Suprapubic skin (tissue), 4 donors: ENCODE measurements at regions not wholly inside any gene's neighbourhood (a gene's known extent, or its start where the extent isn't known, plus 50 kb on each side); places are given as distances from the start of the nearest gene placed in this dataset.

Experiments
- DNase-seq, 2 donors: peaks; one replicate each; pipeline ENCODE4 v3.0.0-alpha.2; 2019; ENCODE audit warnings: low spot score in 2 of 2
- H3K27ac ChIP-seq: fragments of 200-600 bp; sonication (generic); one replicate; pipeline ENCODE4 v1.5.1; 2019
- H3K27me3 ChIP-seq: fragments of 200-600 bp; sonication (generic); one replicate; pipeline ENCODE4 v1.5.1; 2019
- H3K36me3 ChIP-seq: fragments of 200-600 bp; sonication (generic); one replicate; pipeline ENCODE4 v1.5.1; 2019
- H3K4me1 ChIP-seq: fragments of 200-600 bp; sonication (generic); one replicate; pipeline ENCODE4 v1.5.1; 2019
- H3K4me3 ChIP-seq: fragments of 200-600 bp; sonication (generic); one replicate; pipeline ENCODE4 v1.5.1; 2019; ENCODE audit warnings: mild to moderate bottlenecking
- H3K9me3 ChIP-seq: fragments of 200-600 bp; sonication (generic); one replicate; pipeline ENCODE4 v1.5.1; 2019
- CTCF ChIP-seq, 2 donors: fragments of 200-600 bp in 1 of 2; fragments of 450-650 bp in 1 of 2; sonication (generic) in 1 of 2; IDR thresholded peaks; one replicate each; pipeline ENCODE4 v1.5.1; 2016 to 2019; ENCODE audit warnings: antibody characterized with exemption in 2 of 2, mild to moderate bottlenecking in 1 of 2, moderate library complexity in 1 of 2
- EP300 ChIP-seq: sonication (generic); formaldehyde crosslinking; IDR thresholded peaks from one replicate; pipeline ENCODE4 v1.6.1; 2017; ENCODE audit warnings: antibody characterized with exemption
- POLR2A ChIP-seq, 2 donors: fragments of 450-650 bp; IDR thresholded peaks; one replicate each; pipeline ENCODE4 v1.6.1; 2017; ENCODE audit warnings: antibody characterized with exemption in 2 of 2, mild to moderate bottlenecking in 2 of 2, moderate library complexity in 2 of 2
- POLR2AphosphoS5 ChIP-seq, 3 donors: sonication (generic); formaldehyde crosslinking; IDR thresholded peaks; one replicate each; pipeline ENCODE4 v1.6.1; 2017; ENCODE audit warnings: antibody characterized with exemption in 3 of 3
- WGBS: methylation state at CpG from one replicate; pipeline ENCODE4 v1.1.5; 2018; 5-methylcytosine and 5-hydroxymethylcytosine counted together

- 71% methylated on average over 5 of the region's 5 CpGs for WGBS
These were observed 382.6 kb upstream of the MC4R start for GRCh38 chr18:60755134-60755533.

GRCh38 chr18:60775978-60776377 lies 403.4 kb upstream of the MC4R start:
- H3K27ac ChIP-seq, result no peak overlapping the region
- TF ChIP-seq POLR2A (IDR thresholded peaks at IDR 0.05), result no peak
- no peak for TF ChIP-seq CTCF (IDR thresholded peaks at IDR 0.05)
- no peak for TF ChIP-seq EP300
- no peak for TF ChIP-seq POLR2AphosphoS5 (IDR thresholded peaks at IDR 0.05)
- H3K4me1 ChIP-seq, result no peaks in the 10 kb centered on the region
- DNase-seq, result no peak
- H3K9me3 ChIP-seq, result no peaks in the 10 kb centered on the region
- no peaks in the 10 kb centered on the region for H3K36me3 ChIP-seq
- no peaks in the 10 kb centered on the region for H3K27me3 ChIP-seq
- H3K4me3 ChIP-seq, result no peak overlapping the region
- 38% methylated on average over 1 of the region's 1 CpG for WGBS

More at GRCh38 chr18:60755134-60755533, 382.6 kb upstream of the MC4R start:
- Histone ChIP-seq H3K9me3 (no peaks in the 10 kb centered on the region), H3K4me3 (no peak overlapping the region), H3K36me3 (no peaks in the 10 kb centered on the region), H3K4me1 (no peaks in the 10 kb centered on the region), H3K27ac (no peak overlapping the region), H3K27me3 (no peaks in the 10 kb centered on the region)
- TF ChIP-seq POLR2AphosphoS5 (IDR thresholded peaks at IDR 0.05) (no peak), CTCF (IDR thresholded peaks at IDR 0.05) (no peak), EP300 (no peak), POLR2A (IDR thresholded peaks at IDR 0.05) (no peak)
- DNase-seq, result no peak

- no peaks in the 10 kb centered on the region for H3K36me3 ChIP-seq
- TF ChIP-seq EP300, result no peak
- TF ChIP-seq CTCF (IDR thresholded peaks at IDR 0.05), result no peak
- H3K27me3 ChIP-seq, result no peaks in the 10 kb centered on the region
- no peak for DNase-seq
- 73% methylated on average over 1 of the region's 1 CpG for WGBS
- no peaks in the 10 kb centered on the region for H3K4me1 ChIP-seq
- H3K9me3 ChIP-seq, result no peaks in the 10 kb centered on the region
- no peak overlapping the region for H3K4me3 ChIP-seq
- H3K27ac ChIP-seq, result no peak overlapping the region
These were observed 411.6 kb upstream of the MC4R start for GRCh38 chr18:60784161-60784560.

GRCh38 chr18:60794802-60795201 lies 422.2 kb upstream of the MC4R start:
- TF ChIP-seq EP300, result no peak
- no peak for TF ChIP-seq POLR2AphosphoS5 (IDR thresholded peaks at IDR 0.05)
- Histone ChIP-seq H3K27me3 (no peaks in the 10 kb centered on the region), H3K27ac (no peak overlapping the region), H3K4me3 (no peak overlapping the region), H3K36me3 (no peaks in the 10 kb centered on the region), H3K4me1 (no peaks in the 10 kb centered on the region), H3K9me3 (no peaks in the 10 kb centered on the region)
- 58% methylated on average over 5 of the region's 5 CpGs for WGBS
- no peak for DNase-seq

- Histone ChIP-seq H3K27me3 (no peaks in the 10 kb centered on the region), H3K36me3 (no peaks in the 10 kb centered on the region), H3K4me1 (no peaks in the 10 kb centered on the region), H3K9me3 (no peaks in the 10 kb centered on the region), H3K4me3 (no peak overlapping the region), H3K27ac (no peak overlapping the region)
- TF ChIP-seq POLR2AphosphoS5 (IDR thresholded peaks at IDR 0.05), result no peak
- 65% methylated on average over 3 of the region's 3 CpGs for whole genome bisulfite sequencing
- no peak for DNase-seq
These were observed 431.8 kb upstream of the MC4R start for GRCh38 chr18:60804415-60804814.

- no peak for DNase-seq
- H3K4me1 ChIP-seq, result no peaks in the 10 kb centered on the region
- no peaks in the 10 kb centered on the region for H3K9me3 ChIP-seq
- no peak overlapping the region for H3K4me3 ChIP-seq
- TF ChIP-seq EP300 (no peak), CTCF (IDR thresholded peaks at IDR 0.05) (no peak), POLR2AphosphoS5 (IDR thresholded peaks at IDR 0.05) (no peak), POLR2A (IDR thresholded peaks at IDR 0.05) (no peak)
- H3K27me3 ChIP-seq, result no peaks in the 10 kb centered on the region
- H3K36me3 ChIP-seq, result no peaks in the 10 kb centered on the region
- no peak overlapping the region for H3K27ac ChIP-seq
- 70% methylated on average over 2 of the region's 2 CpGs for WGBS
These were observed 437.4 kb upstream of the MC4R start for GRCh38 chr18:60809937-60810336.
